Left lung (tissue), 4 donors: ENCODE measurements at regions not wholly inside any gene's neighbourhood (a gene's known extent, or its start where the extent isn't known, plus 50 kb on each side); places are given as distances from the start of the nearest gene placed in this dataset.

Experiments used
- ATAC-seq: fragments of 200-7000 bp; cut with Tn5 transposase; one replicate; pipeline ENCODE4 v1.9.1; 2020; ENCODE audit warnings: moderate library complexity
- DNase-seq, 4 donors: peaks; one replicate each; pipeline ENCODE4 v3.0.0-alpha.2; 2013 to 2020
- H3K27ac ChIP-seq, 2 donors: fragments of 200-600 bp; sonication (generic) in 1 of 2; one replicate each; pipeline versions ENCODE4 v1.5.0 to v1.8.0; 2020 to 2021
- H3K27me3 ChIP-seq, 2 donors: fragments of 200-600 bp; sonication (generic) in 1 of 2; one replicate each; pipeline versions ENCODE4 v1.5.0 to v1.8.0; 2020 to 2021
- H3K36me3 ChIP-seq, 2 donors: fragments of 200-600 bp; sonication (generic) in 1 of 2; one replicate each; pipeline versions ENCODE4 v1.5.0 to v1.8.0; 2020 to 2021
- H3K4me1 ChIP-seq, 2 donors: fragments of 200-600 bp; one replicate each; pipeline ENCODE4 v1.8.0; 2021
- H3K4me3 ChIP-seq, 2 donors: fragments of 200-600 bp; sonication (generic) in 1 of 2; one replicate each; pipeline versions ENCODE4 v1.5.0 to v1.8.0; 2020 to 2021; ENCODE audit warnings: mild to moderate bottlenecking in 1 of 2
- H3K9me3 ChIP-seq, 2 donors: fragments of 200-600 bp; sonication (generic) in 1 of 2; one replicate each; pipeline versions ENCODE4 v1.5.0 to v1.8.0; 2020 to 2021
- intact Hi-C, 2 donors: fragments of 100-400 bp; cut with DNase I; formaldehyde crosslinking; loops; one replicate each; pipeline versions ENCODE4 v1.11.2 to v1.14.2; 2022
- TF ChIP-seq, protein P1 (sequence below), 2 donors: fragments of 200-600 bp; sonication (generic) in 1 of 2; IDR thresholded peaks; one replicate each; pipeline versions ENCODE4 v1.5.0 to v1.8.0; 2021; ENCODE audit warnings: antibody characterized with exemption in 2 of 2
- donor health status: DM: no; HTN: yes; CAD: no.
- donor health status: DM: no; HTN: no; CAD: no.

DNA sequence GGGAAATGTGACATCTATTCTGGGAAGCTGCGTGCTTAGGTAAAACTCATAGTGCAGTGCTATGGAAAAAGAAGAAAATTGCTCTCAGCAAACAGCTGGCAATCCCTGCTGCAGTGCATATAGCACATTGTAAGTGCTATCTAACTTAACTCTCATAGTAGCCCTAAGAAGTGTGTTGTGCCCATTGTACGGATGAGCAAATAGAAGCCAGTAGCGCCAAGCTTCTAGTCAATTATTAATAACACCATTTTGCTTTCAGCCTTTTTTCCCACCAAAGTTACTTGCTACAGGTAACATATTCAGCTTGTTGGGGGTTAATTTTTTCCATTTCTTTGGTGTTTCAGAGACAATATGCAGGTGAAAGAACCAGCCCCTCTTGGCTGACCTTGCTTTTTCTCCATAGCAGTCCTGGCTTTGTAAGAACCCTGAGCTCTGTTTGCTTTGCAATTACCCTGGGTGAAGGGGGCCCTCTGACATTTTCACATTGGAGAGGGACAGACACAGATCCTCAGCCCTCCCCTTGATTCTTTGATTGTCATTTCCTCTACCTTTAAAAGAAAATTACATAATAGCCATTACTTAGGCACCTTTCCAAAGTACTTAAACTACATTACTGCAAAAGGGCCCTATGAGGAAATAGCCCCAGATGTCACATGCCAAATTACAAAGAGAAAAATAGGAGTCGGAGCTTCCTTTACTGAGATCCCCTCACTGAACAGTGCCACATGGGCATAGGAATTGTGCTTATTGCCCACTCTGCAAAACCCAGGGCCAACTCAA is 576.2 kb upstream of the TBX3 start:
- Histone ChIP-seq H3K36me3 (no peaks in the 10 kb centered on the region), H3K4me3 (no peak overlapping the region), H3K4me1 (no peaks in the 10 kb centered on the region), H3K27me3 (no peaks in the 10 kb centered on the region), H3K27ac (no peak overlapping the region), H3K9me3 (no peaks in the 10 kb centered on the region)
- TF ChIP-seq, protein P1, sequence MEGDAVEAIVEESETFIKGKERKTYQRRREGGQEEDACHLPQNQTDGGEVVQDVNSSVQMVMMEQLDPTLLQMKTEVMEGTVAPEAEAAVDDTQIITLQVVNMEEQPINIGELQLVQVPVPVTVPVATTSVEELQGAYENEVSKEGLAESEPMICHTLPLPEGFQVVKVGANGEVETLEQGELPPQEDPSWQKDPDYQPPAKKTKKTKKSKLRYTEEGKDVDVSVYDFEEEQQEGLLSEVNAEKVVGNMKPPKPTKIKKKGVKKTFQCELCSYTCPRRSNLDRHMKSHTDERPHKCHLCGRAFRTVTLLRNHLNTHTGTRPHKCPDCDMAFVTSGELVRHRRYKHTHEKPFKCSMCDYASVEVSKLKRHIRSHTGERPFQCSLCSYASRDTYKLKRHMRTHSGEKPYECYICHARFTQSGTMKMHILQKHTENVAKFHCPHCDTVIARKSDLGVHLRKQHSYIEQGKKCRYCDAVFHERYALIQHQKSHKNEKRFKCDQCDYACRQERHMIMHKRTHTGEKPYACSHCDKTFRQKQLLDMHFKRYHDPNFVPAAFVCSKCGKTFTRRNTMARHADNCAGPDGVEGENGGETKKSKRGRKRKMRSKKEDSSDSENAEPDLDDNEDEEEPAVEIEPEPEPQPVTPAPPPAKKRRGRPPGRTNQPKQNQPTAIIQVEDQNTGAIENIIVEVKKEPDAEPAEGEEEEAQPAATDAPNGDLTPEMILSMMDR (IDR thresholded peaks at IDR 0.05), result no peak
- DNase-seq (peak in 2 of 4 donors; percentile 35 to 51), ATAC-seq (peak; percentile 86)
- intact Hi-C loops, result no loop called here

DNA sequence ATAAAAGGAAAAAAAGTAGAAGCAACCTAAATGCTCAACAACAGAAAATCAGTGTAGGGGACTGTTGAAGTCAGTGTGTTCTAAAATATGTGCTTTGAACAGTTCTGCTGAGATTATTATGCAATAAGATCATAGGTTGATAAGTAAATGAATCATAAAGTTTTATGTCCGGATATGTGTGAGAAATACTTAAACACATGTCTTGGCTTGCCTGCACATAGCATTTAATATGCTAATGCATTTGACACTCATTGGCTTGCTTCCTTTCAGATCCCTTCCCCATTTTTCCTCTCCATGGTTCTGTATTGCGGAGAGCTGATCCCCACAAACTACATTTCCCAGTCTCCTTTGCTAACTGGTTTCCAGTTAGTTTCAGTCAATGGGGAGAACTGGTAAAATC is 573.8 kb upstream of the TBX3 start:
- ATAC-seq, result no peak
- Histone ChIP-seq H3K4me3 (no peak overlapping the region), H3K36me3 (no peaks in the 10 kb centered on the region), H3K27ac (no peak overlapping the region), H3K9me3 (no peaks in the 10 kb centered on the region), H3K27me3 (no peaks in the 10 kb centered on the region), H3K4me1 (no peaks in the 10 kb centered on the region)
- no peak for DNase-seq
- TF ChIP-seq, protein P1 (IDR thresholded peaks at IDR 0.05), result no peak
- intact Hi-C loops, result no loop called here

DNA sequence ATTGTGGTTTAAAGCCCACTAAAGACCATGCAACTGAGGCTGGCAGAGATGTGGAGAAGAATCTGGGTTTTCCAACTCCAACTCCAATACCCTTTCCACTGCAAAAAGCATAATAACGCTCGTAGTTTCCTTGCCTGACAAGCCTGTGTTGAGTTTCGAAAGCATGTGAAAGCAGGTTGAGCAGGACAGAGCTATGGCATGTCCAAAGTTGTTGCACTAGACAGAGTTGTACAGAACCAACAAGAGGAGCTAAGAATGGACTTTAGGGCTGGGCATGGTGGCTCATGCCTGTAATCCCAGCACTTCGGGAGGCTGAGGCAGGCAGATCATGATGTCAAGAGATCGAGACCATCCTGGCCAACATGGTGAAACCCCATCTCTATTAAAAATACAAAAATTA is 572.0 kb upstream of the TBX3 start:
- intact Hi-C loops, result no loop called here
- ATAC-seq (no peak), DNase-seq (no peak)
- H3K9me3 ChIP-seq, result no peaks in the 10 kb centered on the region
- H3K27me3 ChIP-seq, result no peaks in the 10 kb centered on the region
- TF ChIP-seq, protein P1 (IDR thresholded peaks at IDR 0.05), result no peak
- no peaks in the 10 kb centered on the region for H3K36me3 ChIP-seq
- no peak overlapping the region for H3K27ac ChIP-seq
- H3K4me1 ChIP-seq, result no peaks in the 10 kb centered on the region
- H3K4me3 ChIP-seq, result no peak overlapping the region

DNA sequence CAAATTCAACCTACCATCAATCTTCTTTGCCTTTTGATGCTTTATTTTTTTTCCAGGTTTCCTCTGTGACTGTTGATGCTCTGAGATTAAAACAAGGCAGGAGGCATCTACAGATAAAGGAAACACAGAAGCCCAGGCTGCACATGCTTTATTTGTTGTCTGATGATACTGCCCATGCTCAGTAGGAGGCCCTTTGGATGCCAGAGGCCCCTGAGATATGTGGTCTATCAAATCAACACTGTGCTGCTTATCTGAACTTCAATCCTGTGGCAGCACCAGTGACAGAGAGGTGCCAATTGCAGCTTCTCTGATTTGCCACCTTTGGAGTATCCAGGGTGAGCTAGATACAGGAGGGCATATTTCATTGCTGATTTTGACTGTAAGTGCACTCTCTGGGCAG is 571.3 kb upstream of the TBX3 start:
- ATAC-seq (no peak), DNase-seq (no peak)
- H3K4me3 ChIP-seq, result no peak overlapping the region
- H3K27ac ChIP-seq, result no peak overlapping the region
- H3K27me3 ChIP-seq, result no peaks in the 10 kb centered on the region
- intact Hi-C loops, result no loop called here
- H3K4me1 ChIP-seq, result no peaks in the 10 kb centered on the region
- no peaks in the 10 kb centered on the region for H3K9me3 ChIP-seq
- TF ChIP-seq, protein P1 (IDR thresholded peaks at IDR 0.05), result no peak
- no peaks in the 10 kb centered on the region for H3K36me3 ChIP-seq

DNA sequence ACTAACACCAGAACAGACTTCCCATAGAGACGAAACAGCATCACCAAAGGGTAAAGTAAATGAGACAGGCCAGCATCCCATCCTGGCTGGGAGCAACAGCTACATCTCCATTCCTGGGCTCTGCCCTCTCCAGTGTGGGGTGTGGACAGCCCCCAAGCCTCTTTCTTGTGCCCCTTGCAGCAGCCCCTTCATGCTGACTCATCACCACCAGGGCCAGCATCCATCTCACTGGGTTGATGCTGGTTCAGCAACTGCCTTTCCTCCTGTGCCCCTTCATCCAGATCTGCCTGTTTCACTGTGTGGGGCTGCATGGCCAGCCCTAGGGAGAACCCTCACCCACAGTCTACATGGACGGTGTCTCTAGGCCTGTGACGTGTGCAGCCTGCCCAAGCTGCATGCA is 569.1 kb upstream of the TBX3 start:
- TF ChIP-seq, protein P1 (IDR thresholded peaks at IDR 0.05), result no peak
- Histone ChIP-seq H3K9me3 (no peaks in the 10 kb centered on the region), H3K27ac (no peak overlapping the region), H3K27me3 (no peaks in the 10 kb centered on the region), H3K4me1 (no peaks in the 10 kb centered on the region), H3K4me3 (no peak overlapping the region), H3K36me3 (no peaks in the 10 kb centered on the region)
- DNase-seq (no peak), ATAC-seq (no peak)
- intact Hi-C loops, result no loop called here
